Trophoblast cell (in vitro differentiated cells and primary cell): ENCODE measurements at regions not wholly inside any gene's neighbourhood (a gene's known extent, or its start where the extent isn't known, plus 50 kb on each side); places are given as distances from the start of the nearest gene placed in this dataset.

Experiments
- DNase-seq, 2 donors: peaks; one replicate each; pipeline ENCODE4 v3.0.0-alpha.2; 2016
- H2AFZ ChIP-seq: 2 replicates; pipeline ENCODE4 v1.6.1; 2013; ENCODE audit warnings: low read length, moderate library complexity, mild to moderate bottlenecking; ENCODE audit not compliant: insufficient read depth, poor library complexity
- H2AK5ac ChIP-seq: 2 replicates; pipeline ENCODE4 v1.6.1; 2013; ENCODE audit warnings: mild to moderate bottlenecking, low read length
- H2BK120ac ChIP-seq: 2 replicates; pipeline ENCODE4 v1.6.1; 2013; ENCODE audit warnings: low read length, mild to moderate bottlenecking, moderate library complexity; ENCODE audit not compliant: insufficient read depth, poor library complexity
- H2BK12ac ChIP-seq: 2 replicates; pipeline ENCODE4 v1.6.1; 2013; ENCODE audit warnings: mild to moderate bottlenecking, low read length, moderate library complexity
- H2BK5ac ChIP-seq: 2 replicates; pipeline ENCODE4 v1.6.1; 2013; ENCODE audit warnings: low read length, low read depth, moderate library complexity, mild to moderate bottlenecking; ENCODE audit not compliant: poor library complexity
- H3K14ac ChIP-seq: 2 replicates; pipeline ENCODE4 v1.6.1; 2013; ENCODE audit warnings: mild to moderate bottlenecking, low read length
- H3K18ac ChIP-seq: 2 replicates; pipeline ENCODE4 v1.6.1; 2013; ENCODE audit warnings: mild to moderate bottlenecking, low read length
- H3K23ac ChIP-seq: 2 replicates; pipeline ENCODE4 v1.6.1; 2013; ENCODE audit warnings: low read length
- H3K27ac ChIP-seq: 2 replicates; pipeline ENCODE4 v1.5.1; 2013; ENCODE audit warnings: low read depth, mild to moderate bottlenecking, inconsistent platforms, low read length, moderate library complexity
- H3K27me3 ChIP-seq: 2 replicates; pipeline ENCODE4 v1.6.1; 2013; ENCODE audit warnings: inconsistent platforms, mild to moderate bottlenecking, low read length, moderate library complexity; ENCODE audit not compliant: insufficient read depth
- H3K36me3 ChIP-seq, 2 experiments: 1 replicate in 1 of 2; 2 replicates in 1 of 2; pipeline ENCODE4 v1.6.1; 2013; ENCODE audit warnings: low read length in 2 of 2, mild to moderate bottlenecking in 2 of 2, moderate library complexity in 1 of 2; ENCODE audit not compliant: insufficient read depth in 2 of 2, control insufficient read depth in 1 of 2
- H3K4ac ChIP-seq: 2 replicates; pipeline ENCODE4 v1.6.1; 2013; ENCODE audit warnings: low read depth, mild to moderate bottlenecking, low read length, moderate library complexity
- H3K4me1 ChIP-seq, 2 experiments: 1 replicate in 1 of 2; 2 replicates in 1 of 2; pipeline ENCODE4 v1.6.1; 2013; ENCODE audit warnings: low read length in 2 of 2, mild to moderate bottlenecking in 2 of 2, moderate library complexity in 1 of 2; ENCODE audit not compliant: insufficient read depth in 2 of 2, control insufficient read depth in 1 of 2
- H3K4me2 ChIP-seq: 2 replicates; pipeline ENCODE4 v1.6.1; 2013; ENCODE audit warnings: inconsistent platforms, mild to moderate bottlenecking, low read length, moderate library complexity
- H3K4me3 ChIP-seq: 2 replicates; pipeline ENCODE4 v1.5.1; 2013; ENCODE audit warnings: mild to moderate bottlenecking, low read depth, low read length, inconsistent platforms
- H3K79me1 ChIP-seq: one replicate; pipeline ENCODE4 v1.6.1; 2013; ENCODE audit warnings: low read length
- H3K79me2 ChIP-seq: 2 replicates; pipeline ENCODE4 v1.6.1; 2013; ENCODE audit warnings: low read length, mild to moderate bottlenecking; ENCODE audit not compliant: control insufficient read depth, insufficient read depth, poor library complexity
- H3K9ac ChIP-seq: 2 replicates; pipeline ENCODE4 v1.6.1; 2013; ENCODE audit warnings: mild to moderate bottlenecking, low read length
- H3K9me3 ChIP-seq: 2 replicates; pipeline ENCODE4 v1.6.1; 2013; ENCODE audit warnings: low read depth, mild to moderate bottlenecking, control low read depth, inconsistent platforms, low read length; ENCODE audit not compliant: insufficient read depth
- H4K12ac ChIP-seq: 2 replicates; pipeline ENCODE4 v1.6.1; 2013; ENCODE audit warnings: low read depth, mild to moderate bottlenecking, low read length, moderate library complexity
- H4K8ac ChIP-seq: 2 replicates; pipeline ENCODE4 v1.6.1; 2013; ENCODE audit warnings: low read depth, mild to moderate bottlenecking, low read length, moderate library complexity
- H4K91ac ChIP-seq: one replicate; pipeline ENCODE4 v1.6.1; 2013; ENCODE audit warnings: low read depth, mild to moderate bottlenecking, low read length, moderate library complexity
- WGBS: extraction: QIAGEN DNeasy Blood & Tissue Kit; methylation state at CpG from one replicate; pipeline ENCODE4 v1.1.7; 2013; ENCODE audit warnings: missing lambda C conversion rate; ENCODE audit not compliant: insufficient read length, insufficient coverage; ENCODE audit errors: extremely low coverage; 5-methylcytosine and 5-hydroxymethylcytosine counted together

DNA sequence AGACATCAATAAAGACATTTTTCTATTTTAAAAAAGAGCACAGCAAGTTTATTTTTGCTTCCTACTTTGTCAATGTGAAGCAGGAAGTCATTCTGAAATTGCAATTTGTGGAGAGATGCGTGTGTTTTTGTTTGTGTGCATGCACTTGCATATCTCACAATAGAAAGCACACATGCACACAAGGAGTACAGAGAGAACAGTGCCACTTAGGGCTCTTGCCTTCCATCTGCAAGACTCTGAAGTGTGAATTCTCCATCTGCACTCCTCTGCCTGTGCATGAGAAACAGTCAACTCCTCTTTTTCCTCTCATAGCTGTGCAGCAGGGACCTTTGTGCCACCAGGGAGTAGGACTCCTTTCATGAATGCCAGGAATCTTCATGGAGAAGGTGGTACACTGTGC lies 316.3 kb upstream of the CNR1 start:
- H3K4me2 ChIP-seq = no peak overlapping the region
- no peak overlapping the region for H2AFZ ChIP-seq
- H3K14ac ChIP-seq = no peak overlapping the region
- no peak for DNase-seq
- H3K79me1 ChIP-seq = no peaks in the 10 kb centered on the region
- no peaks in the 10 kb centered on the region for H3K4me1 ChIP-seq
- no peaks in the 10 kb centered on the region for H3K27me3 ChIP-seq
- H3K4ac ChIP-seq = no peak overlapping the region
- H3K18ac ChIP-seq = no peak overlapping the region
- no peak overlapping the region for H3K23ac ChIP-seq
- no peak overlapping the region for H3K27ac ChIP-seq
- no peak overlapping the region for H2BK5ac ChIP-seq
- no peaks in the 10 kb centered on the region for H3K36me3 ChIP-seq
- H4K12ac ChIP-seq = no peak overlapping the region
- H2BK12ac ChIP-seq = no peak overlapping the region
- no CpG with 5 or more reads among the region's 1 CpG for WGBS
- H2AK5ac ChIP-seq = no peak overlapping the region
- H3K9me3 ChIP-seq = peaks cover 11% of the 10 kb centered on the region
- H4K8ac ChIP-seq = no peak overlapping the region
- H4K91ac ChIP-seq = no peak overlapping the region
- no peaks in the 10 kb centered on the region for H3K79me2 ChIP-seq
- no peak overlapping the region for H3K9ac ChIP-seq
- H3K4me3 ChIP-seq = no peak overlapping the region
- H2BK120ac ChIP-seq = no peak overlapping the region

DNA sequence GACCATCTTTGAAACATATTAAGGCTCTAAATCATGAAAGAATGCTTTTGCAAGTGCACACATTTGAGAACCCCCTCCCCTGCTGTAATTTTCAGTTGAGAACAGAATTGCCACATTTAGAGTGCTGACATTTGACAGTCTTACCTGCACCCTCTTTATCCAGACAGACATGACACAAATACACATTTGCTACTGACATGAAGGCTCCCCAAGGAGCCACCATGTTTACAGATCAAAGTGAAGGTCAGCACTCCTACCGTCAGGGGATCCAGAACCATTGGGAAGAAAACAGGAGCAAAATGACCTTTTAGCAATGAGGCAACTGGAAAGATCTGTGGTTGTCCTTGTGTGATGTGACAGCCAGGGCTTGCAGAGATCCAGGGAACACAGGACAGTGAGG lies 315.4 kb upstream of the CNR1 start:
- Histone ChIP-seq H3K4me1 (no peaks in the 10 kb centered on the region), H3K27ac (no peak overlapping the region), H3K79me2 (no peaks in the 10 kb centered on the region), H2AK5ac (no peak overlapping the region), H2BK12ac (no peak overlapping the region), H3K9me3 (peaks cover 14% of the 10 kb centered on the region), H3K18ac (no peak overlapping the region), H3K36me3 (no peaks in the 10 kb centered on the region), H3K9ac (no peak overlapping the region), H4K91ac (no peak overlapping the region), H4K8ac (no peak overlapping the region), H3K4me2 (no peak overlapping the region), H2AFZ (no peak overlapping the region), H2BK5ac (no peak overlapping the region), H4K12ac (no peak overlapping the region), H3K4ac (no peak overlapping the region), H3K79me1 (no peaks in the 10 kb centered on the region), H3K27me3 (no peaks in the 10 kb centered on the region), H3K4me3 (no peak overlapping the region), H2BK120ac (no peak overlapping the region), H3K23ac (no peak overlapping the region), H3K14ac (no peak overlapping the region)
- no CpG with 5 or more reads among the region's 1 CpG for WGBS
- no peak for DNase-seq

DNA sequence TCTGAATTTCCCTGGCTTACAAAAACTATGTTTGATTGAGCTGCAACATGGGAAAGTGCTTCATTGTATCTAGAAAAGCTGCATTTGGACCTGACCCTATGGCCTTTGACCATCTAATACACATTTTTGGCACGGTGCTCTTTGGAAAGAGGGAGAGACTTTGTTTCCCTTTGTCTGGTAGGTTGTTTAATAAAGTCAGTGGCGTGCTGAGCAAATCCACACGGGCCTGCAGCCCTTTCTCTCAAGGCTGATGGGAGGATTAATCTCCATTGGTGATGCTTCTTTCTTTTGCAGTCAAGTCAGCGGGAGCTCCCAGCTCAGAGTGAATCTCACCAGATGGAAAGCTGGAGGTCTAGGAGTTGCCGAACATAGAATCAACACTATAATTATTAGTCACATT lies 314.7 kb upstream of the CNR1 start:
- no peak overlapping the region for H3K14ac ChIP-seq
- no peak overlapping the region for H3K4me3 ChIP-seq
- H2BK12ac ChIP-seq = no peak overlapping the region
- DNase-seq = no peak
- no peaks in the 10 kb centered on the region for H3K27me3 ChIP-seq
- H2BK120ac ChIP-seq = no peak overlapping the region
- no peaks in the 10 kb centered on the region for H3K4me1 ChIP-seq
- no peak overlapping the region for H3K18ac ChIP-seq
- H3K36me3 ChIP-seq = no peaks in the 10 kb centered on the region
- H3K9ac ChIP-seq = no peak overlapping the region
- no peak overlapping the region for H4K12ac ChIP-seq
- WGBS = no CpG with 5 or more reads among the region's 5 CpGs
- no peak overlapping the region for H4K91ac ChIP-seq
- no peak overlapping the region for H4K8ac ChIP-seq
- H3K9me3 ChIP-seq = peaks cover 14% of the 10 kb centered on the region
- no peaks in the 10 kb centered on the region for H3K79me2 ChIP-seq
- no peak overlapping the region for H3K27ac ChIP-seq
- H3K79me1 ChIP-seq = no peaks in the 10 kb centered on the region
- no peak overlapping the region for H2BK5ac ChIP-seq
- H3K23ac ChIP-seq = no peak overlapping the region
- no peak overlapping the region for H2AK5ac ChIP-seq
- H2AFZ ChIP-seq = no peak overlapping the region
- no peak overlapping the region for H3K4ac ChIP-seq
- H3K4me2 ChIP-seq = no peak overlapping the region

DNA sequence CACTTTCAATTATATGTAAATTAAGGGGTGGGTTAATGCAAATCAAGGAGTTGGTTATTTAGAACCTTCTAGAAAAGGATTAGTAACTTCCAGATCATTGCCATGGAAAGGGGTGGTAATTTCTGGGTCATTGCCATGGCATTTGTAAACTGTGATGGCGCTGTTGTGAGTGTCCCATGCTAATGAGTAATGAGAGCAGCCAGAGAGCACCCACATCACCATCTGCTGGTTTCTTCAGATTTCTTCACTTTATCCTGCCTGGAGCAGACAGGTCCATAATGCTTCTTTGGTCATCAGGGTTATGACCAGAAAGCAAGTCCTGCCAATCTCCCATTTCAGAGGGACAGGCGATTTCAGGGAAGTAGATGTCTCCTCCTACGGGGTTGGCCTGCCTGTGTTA lies 311.3 kb upstream of the CNR1 start:
- no peak overlapping the region for H2BK120ac ChIP-seq
- H3K79me1 ChIP-seq = no peaks in the 10 kb centered on the region
- no peak overlapping the region for H3K9ac ChIP-seq
- no peak overlapping the region for H3K23ac ChIP-seq
- H2BK5ac ChIP-seq = no peak overlapping the region
- H3K4me2 ChIP-seq = no peak overlapping the region
- no peak overlapping the region for H3K4ac ChIP-seq
- H3K18ac ChIP-seq = no peak overlapping the region
- H3K4me1 ChIP-seq = no peaks in the 10 kb centered on the region
- H3K27ac ChIP-seq = no peak overlapping the region
- no peak overlapping the region for H2AFZ ChIP-seq
- no peak overlapping the region for H2AK5ac ChIP-seq
- no peak overlapping the region for H2BK12ac ChIP-seq
- no peaks in the 10 kb centered on the region for H3K36me3 ChIP-seq
- no CpG with 5 or more reads among the region's 3 CpGs for WGBS
- H4K12ac ChIP-seq = no peak overlapping the region
- no peak overlapping the region for H3K14ac ChIP-seq
- no peak for DNase-seq
- H3K9me3 ChIP-seq = peaks cover 14% of the 10 kb centered on the region
- H3K27me3 ChIP-seq = no peaks in the 10 kb centered on the region
- H4K91ac ChIP-seq = no peak overlapping the region
- H3K79me2 ChIP-seq = no peaks in the 10 kb centered on the region
- no peak overlapping the region for H3K4me3 ChIP-seq
- no peak overlapping the region for H4K8ac ChIP-seq
